ENCODE measurements at regions not wholly inside any gene's neighbourhood (a gene's known extent, or its start where the extent isn't known, plus 50 kb on each side); places are given as distances from the start of the nearest gene placed in this dataset.

- no peak for TF ChIP-seq CTCF (IDR thresholded peaks at IDR 0.05)
- TF ChIP-seq, protein P1, sequence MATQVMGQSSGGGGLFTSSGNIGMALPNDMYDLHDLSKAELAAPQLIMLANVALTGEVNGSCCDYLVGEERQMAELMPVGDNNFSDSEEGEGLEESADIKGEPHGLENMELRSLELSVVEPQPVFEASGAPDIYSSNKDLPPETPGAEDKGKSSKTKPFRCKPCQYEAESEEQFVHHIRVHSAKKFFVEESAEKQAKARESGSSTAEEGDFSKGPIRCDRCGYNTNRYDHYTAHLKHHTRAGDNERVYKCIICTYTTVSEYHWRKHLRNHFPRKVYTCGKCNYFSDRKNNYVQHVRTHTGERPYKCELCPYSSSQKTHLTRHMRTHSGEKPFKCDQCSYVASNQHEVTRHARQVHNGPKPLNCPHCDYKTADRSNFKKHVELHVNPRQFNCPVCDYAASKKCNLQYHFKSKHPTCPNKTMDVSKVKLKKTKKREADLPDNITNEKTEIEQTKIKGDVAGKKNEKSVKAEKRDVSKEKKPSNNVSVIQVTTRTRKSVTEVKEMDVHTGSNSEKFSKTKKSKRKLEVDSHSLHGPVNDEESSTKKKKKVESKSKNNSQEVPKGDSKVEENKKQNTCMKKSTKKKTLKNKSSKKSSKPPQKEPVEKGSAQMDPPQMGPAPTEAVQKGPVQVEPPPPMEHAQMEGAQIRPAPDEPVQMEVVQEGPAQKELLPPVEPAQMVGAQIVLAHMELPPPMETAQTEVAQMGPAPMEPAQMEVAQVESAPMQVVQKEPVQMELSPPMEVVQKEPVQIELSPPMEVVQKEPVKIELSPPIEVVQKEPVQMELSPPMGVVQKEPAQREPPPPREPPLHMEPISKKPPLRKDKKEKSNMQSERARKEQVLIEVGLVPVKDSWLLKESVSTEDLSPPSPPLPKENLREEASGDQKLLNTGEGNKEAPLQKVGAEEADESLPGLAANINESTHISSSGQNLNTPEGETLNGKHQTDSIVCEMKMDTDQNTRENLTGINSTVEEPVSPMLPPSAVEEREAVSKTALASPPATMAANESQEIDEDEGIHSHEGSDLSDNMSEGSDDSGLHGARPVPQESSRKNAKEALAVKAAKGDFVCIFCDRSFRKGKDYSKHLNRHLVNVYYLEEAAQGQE (IDR thresholded peaks at IDR 0.05; ENCODE audit: insufficient read depth in 1 of 2, low read depth in 2 of 2, low read length in 1 of 2): no peak
- no peak for TF ChIP-seq POLR2AphosphoS5 (IDR thresholded peaks at IDR 0.05; ENCODE audit: low read depth, low read length)
Observed at GRCh38 chr10:29012926-29013554, 275.8 kb upstream of the LYZL1 start.

Measured in Panc1 (cell line).